ENCODE measurements at regions not wholly inside any gene's neighbourhood (a gene's known extent, or its start where the extent isn't known, plus 50 kb on each side); places are given as distances from the start of the nearest gene placed in this dataset.

DNA sequence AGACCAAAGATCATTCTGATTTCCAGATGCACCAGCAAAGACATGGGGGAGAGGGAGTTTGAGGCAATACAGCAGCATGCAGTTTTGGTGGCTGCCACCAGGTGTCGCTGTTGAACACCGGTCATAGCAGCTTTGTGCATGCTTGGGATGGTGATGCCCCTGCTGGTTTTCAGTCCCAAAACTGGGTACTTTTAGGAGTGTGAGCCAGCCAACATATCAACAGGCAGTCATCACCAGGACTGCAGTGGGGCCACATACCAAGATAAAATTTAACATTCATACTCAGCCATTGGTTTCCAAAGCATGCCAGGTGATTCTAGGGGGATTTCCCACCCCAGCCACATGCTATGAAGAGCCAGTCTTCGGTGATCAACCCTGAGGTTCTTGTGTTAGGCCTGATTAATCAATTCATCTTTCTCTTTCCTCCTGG lies 64.2 kb downstream of the PHETA1 start:
- TF ChIP-seq, protein P1, sequence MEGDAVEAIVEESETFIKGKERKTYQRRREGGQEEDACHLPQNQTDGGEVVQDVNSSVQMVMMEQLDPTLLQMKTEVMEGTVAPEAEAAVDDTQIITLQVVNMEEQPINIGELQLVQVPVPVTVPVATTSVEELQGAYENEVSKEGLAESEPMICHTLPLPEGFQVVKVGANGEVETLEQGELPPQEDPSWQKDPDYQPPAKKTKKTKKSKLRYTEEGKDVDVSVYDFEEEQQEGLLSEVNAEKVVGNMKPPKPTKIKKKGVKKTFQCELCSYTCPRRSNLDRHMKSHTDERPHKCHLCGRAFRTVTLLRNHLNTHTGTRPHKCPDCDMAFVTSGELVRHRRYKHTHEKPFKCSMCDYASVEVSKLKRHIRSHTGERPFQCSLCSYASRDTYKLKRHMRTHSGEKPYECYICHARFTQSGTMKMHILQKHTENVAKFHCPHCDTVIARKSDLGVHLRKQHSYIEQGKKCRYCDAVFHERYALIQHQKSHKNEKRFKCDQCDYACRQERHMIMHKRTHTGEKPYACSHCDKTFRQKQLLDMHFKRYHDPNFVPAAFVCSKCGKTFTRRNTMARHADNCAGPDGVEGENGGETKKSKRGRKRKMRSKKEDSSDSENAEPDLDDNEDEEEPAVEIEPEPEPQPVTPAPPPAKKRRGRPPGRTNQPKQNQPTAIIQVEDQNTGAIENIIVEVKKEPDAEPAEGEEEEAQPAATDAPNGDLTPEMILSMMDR (IDR thresholded peaks at IDR 0.05; ENCODE audit: low read length): peak; percentile 62
- no peak for TF ChIP-seq EZH2phosphoT487 (IDR thresholded peaks at IDR 0.05; ENCODE audit: low read length)

Measured in MM.1S (cell line).